Type B pancreatic cell (in vitro differentiated cells): ENCODE measurements at regions not wholly inside any gene's neighbourhood (a gene's known extent, or its start where the extent isn't known, plus 50 kb on each side); places are given as distances from the start of the nearest gene placed in this dataset.

ENCODE experiments used
- DNase-seq: peaks from one replicate; pipeline ENCODE4 v3.0.0; 2021; ENCODE audit warnings: mixed read lengths; ENCODE audit not compliant: unreplicated experiment; ENCODE audit errors: extremely low spot score
- H3K27ac Mint-ChIP-seq: 2 replicates; pipeline ENCODE4 v1.8.0; 2021; ENCODE audit warnings: mild to moderate bottlenecking, mixed read lengths
- H3K27me3 Mint-ChIP-seq: 2 replicates; pipeline ENCODE4 v1.8.0; 2021; ENCODE audit warnings: mixed read lengths
- H3K36me3 Mint-ChIP-seq: 2 replicates; pipeline ENCODE4 v1.8.0; 2021; ENCODE audit warnings: mixed read lengths
- H3K4me1 Mint-ChIP-seq: one replicate; pipeline ENCODE4 v1.8.0; 2021; ENCODE audit warnings: mixed read lengths; ENCODE audit not compliant: unreplicated experiment
- H3K4me3 Mint-ChIP-seq: 2 replicates; pipeline ENCODE4 v1.8.0; 2021; ENCODE audit warnings: mild to moderate bottlenecking, mixed read lengths
- H3K9me3 Mint-ChIP-seq: 2 replicates; pipeline ENCODE4 v1.8.0; 2021; ENCODE audit warnings: mixed read lengths
- TF ChIP-seq, protein P1 (sequence below): fragments of 200-600 bp; sonication (generic); conservative IDR thresholded peaks from 2 replicates; pipeline ENCODE4 v1.5.0; 2021; ENCODE audit warnings: antibody characterized with exemption, mild to moderate bottlenecking

DNA sequence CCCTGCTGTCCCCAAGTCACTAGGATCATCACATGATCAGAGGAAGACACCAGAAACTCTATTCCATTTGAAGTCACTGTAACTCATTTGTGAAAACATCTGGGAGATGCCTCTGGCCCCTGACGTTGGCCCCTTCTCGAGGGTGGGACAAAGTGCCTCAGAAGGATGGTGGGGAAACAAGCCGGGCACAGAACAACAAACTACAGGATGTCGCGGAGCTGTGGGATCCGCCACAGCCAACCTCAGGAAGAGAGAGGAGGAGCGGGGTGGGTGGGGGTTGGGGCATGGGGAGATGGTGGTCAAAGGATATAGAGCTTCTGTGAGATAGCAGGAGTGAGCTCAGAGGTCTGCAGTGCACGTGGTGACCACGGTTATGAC, 265.6 kb upstream of the TCERG1L start:
- DNase-seq, result peak; percentile 22
- Mint-ChIP-seq H3K4me1 (no peaks in the 10 kb centered on the region), H3K9me3 (no peaks in the 10 kb centered on the region), H3K27me3 (no peaks in the 10 kb centered on the region), H3K27ac (no peak overlapping the region), H3K36me3 (no peaks in the 10 kb centered on the region), H3K4me3 (no peak overlapping the region)
- TF ChIP-seq, protein P1, sequence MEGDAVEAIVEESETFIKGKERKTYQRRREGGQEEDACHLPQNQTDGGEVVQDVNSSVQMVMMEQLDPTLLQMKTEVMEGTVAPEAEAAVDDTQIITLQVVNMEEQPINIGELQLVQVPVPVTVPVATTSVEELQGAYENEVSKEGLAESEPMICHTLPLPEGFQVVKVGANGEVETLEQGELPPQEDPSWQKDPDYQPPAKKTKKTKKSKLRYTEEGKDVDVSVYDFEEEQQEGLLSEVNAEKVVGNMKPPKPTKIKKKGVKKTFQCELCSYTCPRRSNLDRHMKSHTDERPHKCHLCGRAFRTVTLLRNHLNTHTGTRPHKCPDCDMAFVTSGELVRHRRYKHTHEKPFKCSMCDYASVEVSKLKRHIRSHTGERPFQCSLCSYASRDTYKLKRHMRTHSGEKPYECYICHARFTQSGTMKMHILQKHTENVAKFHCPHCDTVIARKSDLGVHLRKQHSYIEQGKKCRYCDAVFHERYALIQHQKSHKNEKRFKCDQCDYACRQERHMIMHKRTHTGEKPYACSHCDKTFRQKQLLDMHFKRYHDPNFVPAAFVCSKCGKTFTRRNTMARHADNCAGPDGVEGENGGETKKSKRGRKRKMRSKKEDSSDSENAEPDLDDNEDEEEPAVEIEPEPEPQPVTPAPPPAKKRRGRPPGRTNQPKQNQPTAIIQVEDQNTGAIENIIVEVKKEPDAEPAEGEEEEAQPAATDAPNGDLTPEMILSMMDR, result no peak

- Mint-ChIP-seq H3K4me1 (no peaks in the 10 kb centered on the region), H3K27me3 (no peaks in the 10 kb centered on the region), H3K4me3 (no peak overlapping the region), H3K9me3 (no peaks in the 10 kb centered on the region), H3K36me3 (no peaks in the 10 kb centered on the region), H3K27ac (no peak overlapping the region)
- peak; percentile 62 for DNase-seq
- TF ChIP-seq, protein P1, result no peak
These were observed 266.4 kb upstream of the TCERG1L start for GRCh38 chr10:131577786-131578471.

DNA sequence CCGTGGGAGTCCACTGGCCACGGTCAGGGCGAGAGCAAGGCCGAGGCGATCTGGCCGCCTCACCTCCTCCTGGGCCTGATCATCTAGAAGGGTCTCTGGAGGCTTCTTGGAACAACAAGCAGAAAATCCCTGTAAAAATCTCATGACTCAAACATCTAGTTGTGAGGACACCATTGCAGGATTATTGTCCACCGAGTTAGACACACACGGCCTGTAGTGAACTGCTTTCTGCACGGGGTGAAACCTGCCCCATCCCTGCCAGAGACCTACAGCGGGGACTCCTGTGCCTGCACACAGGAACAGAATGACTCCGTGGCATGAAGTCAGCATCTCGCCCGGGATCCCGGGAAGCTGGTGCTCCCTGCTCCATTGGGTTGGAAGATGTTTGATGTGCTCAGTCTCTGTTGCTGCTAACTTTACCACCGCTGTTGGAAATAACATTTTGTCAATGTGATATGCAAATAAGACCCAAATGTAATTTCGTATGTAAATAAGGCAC, 267.0 kb upstream of the TCERG1L start:
- Mint-ChIP-seq H3K9me3 (no peaks in the 10 kb centered on the region), H3K4me1 (no peaks in the 10 kb centered on the region), H3K27me3 (no peaks in the 10 kb centered on the region), H3K36me3 (no peaks in the 10 kb centered on the region), H3K4me3 (no peak overlapping the region), H3K27ac (no peak overlapping the region)
- TF ChIP-seq, protein P1, result no peak
- no peak for DNase-seq

DNA sequence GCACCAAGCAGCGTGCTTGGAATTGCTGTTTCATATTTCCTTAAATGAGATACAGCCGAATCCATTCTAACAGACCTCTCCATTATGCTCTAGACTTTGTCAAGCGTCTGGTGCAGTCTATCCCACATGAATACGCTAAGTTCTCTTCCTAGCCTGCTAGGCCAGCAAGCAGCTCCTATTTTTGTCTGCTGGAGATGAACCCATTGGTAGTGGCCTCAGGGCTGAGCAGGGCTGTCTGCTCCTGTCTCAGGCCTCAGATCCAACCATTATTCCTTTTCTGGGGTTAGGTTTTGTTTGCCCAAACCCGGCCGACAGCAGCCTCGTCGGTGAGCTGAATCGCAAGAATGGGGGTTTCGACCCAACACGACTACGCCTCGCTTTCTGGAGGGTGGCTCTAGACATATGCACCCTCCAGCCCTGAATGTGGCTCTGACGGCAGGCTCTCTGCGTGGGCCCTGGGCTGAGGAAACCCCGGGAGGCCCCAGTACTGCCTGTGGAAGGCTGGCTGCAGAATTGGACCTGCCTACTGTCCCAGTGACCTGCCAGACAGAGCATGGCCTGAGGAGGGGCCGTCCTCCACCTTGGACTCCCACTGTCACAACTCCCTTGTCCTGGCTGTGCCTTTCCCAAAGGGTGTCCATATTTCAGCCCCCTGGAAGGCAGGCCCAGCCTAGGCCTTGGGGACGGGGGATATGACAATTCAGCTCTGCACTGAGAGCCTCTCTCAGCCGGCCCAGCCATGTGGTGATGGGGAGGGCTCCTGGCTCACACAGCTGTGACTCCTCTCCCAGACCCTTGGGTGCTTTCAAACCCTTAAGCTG, 267.9 kb upstream of the TCERG1L start:
- Mint-ChIP-seq H3K4me1 (no peaks in the 10 kb centered on the region), H3K36me3 (no peaks in the 10 kb centered on the region), H3K27ac (no peak overlapping the region), H3K4me3 (no peak overlapping the region), H3K9me3 (no peaks in the 10 kb centered on the region), H3K27me3 (no peaks in the 10 kb centered on the region)
- peak; percentile 58 for DNase-seq
- TF ChIP-seq, protein P1, result no peak

DNA sequence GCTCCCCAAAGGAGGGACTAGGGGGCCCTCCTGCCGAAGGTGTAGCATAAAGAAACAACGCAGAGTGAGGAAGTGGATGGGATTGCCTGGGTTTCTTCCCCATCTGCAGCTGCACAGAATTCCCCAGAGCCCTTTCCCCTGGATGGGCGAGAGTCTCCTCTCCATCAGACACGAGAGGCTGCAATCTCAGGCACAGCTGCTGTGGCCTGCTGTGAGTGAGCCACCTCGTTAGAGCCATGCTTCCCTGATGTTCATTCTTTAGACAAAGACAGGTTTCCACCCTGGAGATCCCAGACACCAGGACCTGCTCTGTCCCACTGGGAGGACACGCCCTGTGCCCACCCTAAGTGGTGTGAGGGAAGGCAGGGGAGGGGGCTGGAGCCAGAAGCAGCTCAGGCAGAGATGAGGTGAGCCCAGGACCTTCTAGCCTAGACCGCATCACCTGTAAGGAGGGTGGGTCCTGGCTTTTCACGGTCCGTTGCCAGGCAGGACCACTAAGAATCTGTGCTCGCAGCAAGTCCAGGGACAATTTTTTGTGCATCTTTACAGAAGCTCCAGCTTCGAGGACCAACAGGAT, 268.6 kb upstream of the TCERG1L start:
- Mint-ChIP-seq H3K9me3 (no peaks in the 10 kb centered on the region), H3K27me3 (peaks cover 3% of the 10 kb centered on the region), H3K4me3 (no peak overlapping the region), H3K4me1 (no peaks in the 10 kb centered on the region), H3K27ac (no peak overlapping the region), H3K36me3 (no peaks in the 10 kb centered on the region)
- TF ChIP-seq, protein P1, result no peak
- peak; percentile 44 for DNase-seq
